Lower lobe of right lung (tissue), 2 donors: ENCODE measurements at regions not wholly inside any gene's neighbourhood (a gene's known extent, or its start where the extent isn't known, plus 50 kb on each side); places are given as distances from the start of the nearest gene placed in this dataset.

ENCODE experiments used
- ATAC-seq, 2 donors: fragments of 200-7000 bp; cut with Tn5 transposase; one replicate each; pipeline ENCODE4 v1.9.1; 2020 to 2022; ENCODE audit warnings: mild to moderate bottlenecking in 2 of 2, moderate library complexity in 2 of 2
- DNase-seq: peaks from one replicate; pipeline ENCODE4 v3.0.0-alpha.2; 2020
- H3K27ac ChIP-seq: fragments of 200-600 bp; one replicate; pipeline ENCODE4 v1.8.0; 2022
- H3K27me3 ChIP-seq: fragments of 200-600 bp; one replicate; pipeline ENCODE4 v1.8.0; 2022; ENCODE audit warnings: low read depth
- H3K36me3 ChIP-seq: fragments of 200-600 bp; one replicate; pipeline ENCODE4 v1.8.0; 2022; ENCODE audit warnings: mild to moderate bottlenecking
- H3K4me1 ChIP-seq: fragments of 200-600 bp; one replicate; pipeline ENCODE4 v1.8.0; 2022
- H3K4me3 ChIP-seq: fragments of 200-600 bp; one replicate; pipeline ENCODE4 v1.8.0; 2022; ENCODE audit warnings: mild to moderate bottlenecking
- H3K9me3 ChIP-seq: fragments of 200-600 bp; one replicate; pipeline ENCODE4 v1.8.0; 2022
- intact Hi-C: fragments of 100-400 bp; cut with DNase I; formaldehyde crosslinking; loops from one replicate; pipeline ENCODE4 v1.11.0; 2022
- TF ChIP-seq, protein P1 (sequence below): fragments of 200-600 bp; IDR thresholded peaks from one replicate; pipeline ENCODE4 v1.8.0; 2022; ENCODE audit warnings: antibody characterized with exemption, mild to moderate bottlenecking
- donor health status: DM: no; HTN: yes; CAD: no; lungs with severe emphysema.

GRCh38 chr15:47968593-47968992 is 152.2 kb upstream of the SLC24A5 start:
- H3K27me3 ChIP-seq = no peaks in the 10 kb centered on the region
- no peak overlapping the region for H3K27ac ChIP-seq
- H3K4me3 ChIP-seq = no peak overlapping the region
- H3K9me3 ChIP-seq = no peaks in the 10 kb centered on the region
- intact Hi-C loops = no loop called here
- no peaks in the 10 kb centered on the region for H3K36me3 ChIP-seq
- DNase-seq = no peak
- ATAC-seq = no peak
- TF ChIP-seq, protein P1, sequence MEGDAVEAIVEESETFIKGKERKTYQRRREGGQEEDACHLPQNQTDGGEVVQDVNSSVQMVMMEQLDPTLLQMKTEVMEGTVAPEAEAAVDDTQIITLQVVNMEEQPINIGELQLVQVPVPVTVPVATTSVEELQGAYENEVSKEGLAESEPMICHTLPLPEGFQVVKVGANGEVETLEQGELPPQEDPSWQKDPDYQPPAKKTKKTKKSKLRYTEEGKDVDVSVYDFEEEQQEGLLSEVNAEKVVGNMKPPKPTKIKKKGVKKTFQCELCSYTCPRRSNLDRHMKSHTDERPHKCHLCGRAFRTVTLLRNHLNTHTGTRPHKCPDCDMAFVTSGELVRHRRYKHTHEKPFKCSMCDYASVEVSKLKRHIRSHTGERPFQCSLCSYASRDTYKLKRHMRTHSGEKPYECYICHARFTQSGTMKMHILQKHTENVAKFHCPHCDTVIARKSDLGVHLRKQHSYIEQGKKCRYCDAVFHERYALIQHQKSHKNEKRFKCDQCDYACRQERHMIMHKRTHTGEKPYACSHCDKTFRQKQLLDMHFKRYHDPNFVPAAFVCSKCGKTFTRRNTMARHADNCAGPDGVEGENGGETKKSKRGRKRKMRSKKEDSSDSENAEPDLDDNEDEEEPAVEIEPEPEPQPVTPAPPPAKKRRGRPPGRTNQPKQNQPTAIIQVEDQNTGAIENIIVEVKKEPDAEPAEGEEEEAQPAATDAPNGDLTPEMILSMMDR = no peak
- H3K4me1 ChIP-seq = no peaks in the 10 kb centered on the region

DNA sequence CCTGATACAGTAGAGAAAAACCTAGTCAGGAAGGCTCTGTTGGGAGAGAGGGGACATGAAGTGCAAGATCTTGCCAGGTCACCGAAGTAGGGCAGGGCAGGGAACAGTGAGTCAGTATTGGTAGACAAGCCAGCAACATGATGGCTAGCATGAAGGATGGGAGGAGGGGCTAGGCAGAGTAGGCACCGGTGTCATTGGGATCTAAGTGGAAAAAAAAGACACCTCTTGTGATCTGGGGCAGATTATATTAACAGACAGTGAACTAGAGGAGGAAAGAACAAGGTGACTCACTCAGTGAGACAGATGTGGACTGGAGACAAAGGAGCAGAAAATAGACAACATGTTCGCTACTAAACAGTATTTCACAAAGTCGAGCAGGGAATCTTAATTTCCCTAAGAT is 149.2 kb upstream of the SLC24A5 start:
- H3K4me1 ChIP-seq = no peaks in the 10 kb centered on the region
- no peak for ATAC-seq
- H3K36me3 ChIP-seq = no peaks in the 10 kb centered on the region
- intact Hi-C loops = no loop called here
- H3K27ac ChIP-seq = no peak overlapping the region
- no peaks in the 10 kb centered on the region for H3K9me3 ChIP-seq
- TF ChIP-seq, protein P1 = no peak
- H3K27me3 ChIP-seq = no peaks in the 10 kb centered on the region
- no peak overlapping the region for H3K4me3 ChIP-seq
- DNase-seq = no peak

DNA sequence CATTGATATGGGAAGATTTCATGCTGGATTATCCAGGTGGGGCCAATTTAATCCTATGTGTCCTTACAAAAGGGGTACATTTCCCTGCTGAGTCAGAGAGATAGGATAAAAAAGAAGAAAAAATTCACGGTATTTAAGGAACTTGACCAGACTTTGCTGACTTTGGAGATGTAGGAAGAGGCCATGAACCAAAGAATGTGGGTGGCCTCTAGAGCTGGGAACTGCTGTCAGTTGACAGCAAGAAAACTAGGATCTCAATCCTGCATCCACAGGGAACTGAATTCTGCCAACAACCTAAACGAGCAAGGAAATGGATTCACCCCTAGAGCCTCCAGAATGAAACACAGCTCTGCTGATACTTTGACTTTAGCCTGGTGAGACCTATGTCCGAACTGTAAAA is 148.1 kb upstream of the SLC24A5 start:
- H3K9me3 ChIP-seq = no peaks in the 10 kb centered on the region
- no peaks in the 10 kb centered on the region for H3K4me1 ChIP-seq
- H3K4me3 ChIP-seq = no peak overlapping the region
- no peak overlapping the region for H3K27ac ChIP-seq
- intact Hi-C loops = no loop called here
- no peaks in the 10 kb centered on the region for H3K36me3 ChIP-seq
- H3K27me3 ChIP-seq = no peaks in the 10 kb centered on the region
- ATAC-seq (no peak), DNase-seq (no peak)
- TF ChIP-seq, protein P1 = no peak

DNA sequence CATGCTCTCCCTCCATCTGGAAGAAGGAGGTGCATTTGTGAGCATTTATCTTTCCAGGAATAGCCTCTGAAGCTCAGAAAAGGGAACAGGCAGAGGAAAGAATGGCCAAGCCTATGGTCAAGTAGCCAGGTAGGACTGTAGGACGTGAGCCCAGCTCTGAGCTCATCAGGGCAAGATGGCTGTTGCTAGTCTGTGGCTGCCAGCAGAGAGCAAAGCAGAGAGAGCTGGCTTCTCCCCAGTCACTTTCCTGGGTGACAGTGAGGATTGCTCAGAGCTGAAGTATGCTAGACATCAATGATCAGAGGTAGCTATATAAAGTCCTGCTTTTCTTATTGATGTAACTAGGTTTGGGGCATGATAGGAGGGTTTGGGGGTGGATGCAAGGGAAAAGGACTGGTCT is 146.1 kb upstream of the SLC24A5 start:
- TF ChIP-seq, protein P1 = no peak
- H3K9me3 ChIP-seq = no peaks in the 10 kb centered on the region

DNA sequence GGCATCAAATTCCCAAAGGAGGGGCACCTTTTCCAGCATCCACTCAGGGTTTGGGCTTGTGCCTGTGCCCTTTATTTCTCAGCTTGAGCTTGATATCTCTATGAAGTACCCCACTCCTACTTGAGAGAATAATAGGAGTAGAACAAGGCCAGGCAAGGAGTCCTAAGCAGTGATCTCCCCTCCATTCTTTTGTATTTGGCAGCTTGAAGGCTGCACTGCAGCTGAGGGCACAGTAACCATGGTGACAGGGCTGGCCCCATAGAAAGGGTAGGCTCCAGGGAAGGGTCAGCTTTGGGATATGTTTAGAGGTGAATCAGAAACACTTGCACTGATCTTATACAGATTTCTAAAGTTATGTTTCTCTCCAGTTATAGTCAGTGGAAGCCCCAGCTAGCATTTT is 145.4 kb upstream of the SLC24A5 start:
- DNase-seq (no peak), ATAC-seq (no peak)
- H3K36me3 ChIP-seq = no peaks in the 10 kb centered on the region
- intact Hi-C loops = no loop called here
- H3K9me3 ChIP-seq = no peaks in the 10 kb centered on the region
- H3K27me3 ChIP-seq = no peaks in the 10 kb centered on the region
- no peak overlapping the region for H3K4me3 ChIP-seq
- H3K27ac ChIP-seq = no peak overlapping the region
- TF ChIP-seq, protein P1 = no peak
- no peaks in the 10 kb centered on the region for H3K4me1 ChIP-seq

More for the DNA sequence above, 146.1 kb upstream of the SLC24A5 start:
- no peak for ATAC-seq
- Histone ChIP-seq H3K27me3 (no peaks in the 10 kb centered on the region), H3K36me3 (no peaks in the 10 kb centered on the region), H3K4me3 (no peak overlapping the region), H3K4me1 (no peaks in the 10 kb centered on the region), H3K27ac (no peak overlapping the region)
- DNase-seq = no peak
- intact Hi-C loops = no loop called here

- H3K4me1 ChIP-seq = peaks cover 7% of the 10 kb centered on the region
- no peaks in the 10 kb centered on the region for H3K9me3 ChIP-seq
- no peaks in the 10 kb centered on the region for H3K27me3 ChIP-seq
- no peak for DNase-seq
- TF ChIP-seq, protein P1 = no peak
- H3K36me3 ChIP-seq = no peaks in the 10 kb centered on the region
- no peak for ATAC-seq
- intact Hi-C loops = loop anchor here (10.0 kb wide), 1 partner anchor 789 kb away; no protein-coding TSS in a partner anchor
- H3K27ac ChIP-seq = no peak overlapping the region
- no peak overlapping the region for H3K4me3 ChIP-seq
Observed at GRCh38 chr15:47983533-47983932, 137.3 kb upstream of the SLC24A5 start.
